ENCODE measurements at regions not wholly inside any gene's neighbourhood (a gene's known extent, or its start where the extent isn't known, plus 50 kb on each side); places are given as distances from the start of the nearest gene placed in this dataset.

- no peak for TF ChIP-seq EZH2phosphoT487 (IDR thresholded peaks at IDR 0.05; ENCODE audit: insufficient read depth, low read depth)
- no peak for TF ChIP-seq EZH2 (IDR thresholded peaks at IDR 0.05; ENCODE audit: insufficient read depth, poor library complexity, severe bottlenecking)
Measured at GRCh38 chr4:45275862-45276261, 549.5 kb upstream of the GNPDA2 start.
